SK-N-SH treated with all-trans-retinoic acid at 6 μM for 48 hours (cell line): ENCODE measurements at regions not wholly inside any gene's neighbourhood (a gene's known extent, or its start where the extent isn't known, plus 50 kb on each side); places are given as distances from the start of the nearest gene placed in this dataset.

ENCODE experiments used
- ARNTL ChIP-seq: fragments of 450-650 bp; formaldehyde crosslinking; IDR thresholded peaks from 2 replicates; pipeline ENCODE4 v1.5.0; 2020; ENCODE audit warnings: low read depth, mild to moderate bottlenecking, moderate library complexity, borderline replicate concordance
- CREB5 ChIP-seq: fragments of 250-450 bp; sonication (Bioruptor Pico); IDR thresholded peaks from 2 replicates; pipeline ENCODE4 v1.5.1; 2020; ENCODE audit warnings: low read depth, mild to moderate bottlenecking, moderate library complexity
- GLIS3 ChIP-seq: fragments of 250-450 bp; sonication (Bioruptor Pico); IDR thresholded peaks from 2 replicates; pipeline ENCODE4 v1.5.0; 2020; ENCODE audit warnings: mild to moderate bottlenecking, moderate library complexity
- PATZ1 ChIP-seq: fragments of 250-450 bp; sonication (Bioruptor Pico); IDR thresholded peaks from 2 replicates; pipeline ENCODE4 v1.8.0; 2020; ENCODE audit warnings: mild to moderate bottlenecking, moderate library complexity, borderline replicate concordance
- ZC3H10 ChIP-seq: fragments of 250-450 bp; sonication (Bioruptor Pico); IDR thresholded peaks from 2 replicates; pipeline ENCODE4 v1.5.1; 2021; ENCODE audit warnings: mild to moderate bottlenecking, moderate library complexity
- ZFP30 ChIP-seq: fragments of 450-650 bp; formaldehyde crosslinking; IDR thresholded peaks from 2 replicates; pipeline ENCODE4 v1.5.0; 2022; ENCODE audit warnings: mild to moderate bottlenecking, moderate library complexity

DNA sequence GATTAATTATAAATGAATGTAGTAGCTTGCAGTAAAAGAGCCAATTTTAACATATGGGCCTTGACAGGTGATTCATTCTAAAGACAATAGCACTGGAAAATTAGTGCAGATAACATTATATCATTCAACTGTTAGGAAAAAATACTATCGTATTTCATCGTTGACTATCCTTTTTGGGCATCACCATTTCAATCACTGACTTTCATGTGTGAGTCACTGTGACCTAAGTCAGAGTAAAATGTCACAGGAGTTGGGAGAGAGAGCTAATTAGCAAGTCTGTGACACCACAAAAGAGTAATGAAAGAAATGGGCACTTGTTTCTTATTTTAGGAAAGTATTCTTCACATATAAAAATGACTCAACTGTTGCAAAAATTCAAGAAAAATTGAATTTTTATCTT is 253.8 kb upstream of the CNTN5 start:
- TF ChIP-seq ZFP30: no peak
- TF ChIP-seq ZC3H10 (CRISPR knock-in tag): no peak
- no peak for TF ChIP-seq PATZ1
- TF ChIP-seq ARNTL: no peak
- no peak for TF ChIP-seq GLIS3 (CRISPR knock-in tag)
- no peak for TF ChIP-seq CREB5
